Nephron progenitor cell (in vitro differentiated cells): ENCODE measurements at regions not wholly inside any gene's neighbourhood (a gene's known extent, or its start where the extent isn't known, plus 50 kb on each side); places are given as distances from the start of the nearest gene placed in this dataset.
"Not testable (repeated sequence)": the region's sequence is repeated elsewhere in the genome, so short reads cannot be mapped to it uniquely, and the experiment has no call there.

Experiments used
- DNase-seq: peaks from one replicate; pipeline ENCODE4 v3.0.0; 2021
- H3K27ac Mint-ChIP-seq: 2 replicates; pipeline ENCODE4 v1.8.0; 2021; ENCODE audit warnings: mild to moderate bottlenecking, moderate library complexity, mixed read lengths
- H3K27me3 Mint-ChIP-seq: 2 replicates; pipeline ENCODE4 v1.8.0; 2021; ENCODE audit warnings: mild to moderate bottlenecking, low read depth, mixed read lengths; ENCODE audit not compliant: poor library complexity
- H3K36me3 Mint-ChIP-seq: 2 replicates; pipeline ENCODE4 v1.8.0; 2021; ENCODE audit warnings: low read depth, mixed read lengths
- H3K4me1 Mint-ChIP-seq: 2 replicates; pipeline ENCODE4 v1.8.0; 2021; ENCODE audit warnings: mixed read lengths
- H3K4me3 Mint-ChIP-seq: 2 replicates; pipeline ENCODE4 v1.8.0; 2021; ENCODE audit warnings: mild to moderate bottlenecking, moderate library complexity, mixed read lengths
- H3K9me3 Mint-ChIP-seq: 2 replicates; pipeline ENCODE4 v1.8.0; 2021; ENCODE audit warnings: mild to moderate bottlenecking, moderate library complexity, mixed read lengths
- TF ChIP-seq, protein P1 (sequence below): fragments of 200-600 bp; sonication (generic); IDR thresholded peaks from 2 replicates; pipeline ENCODE4 v1.5.0; 2021; ENCODE audit warnings: antibody characterized with exemption

DNA sequence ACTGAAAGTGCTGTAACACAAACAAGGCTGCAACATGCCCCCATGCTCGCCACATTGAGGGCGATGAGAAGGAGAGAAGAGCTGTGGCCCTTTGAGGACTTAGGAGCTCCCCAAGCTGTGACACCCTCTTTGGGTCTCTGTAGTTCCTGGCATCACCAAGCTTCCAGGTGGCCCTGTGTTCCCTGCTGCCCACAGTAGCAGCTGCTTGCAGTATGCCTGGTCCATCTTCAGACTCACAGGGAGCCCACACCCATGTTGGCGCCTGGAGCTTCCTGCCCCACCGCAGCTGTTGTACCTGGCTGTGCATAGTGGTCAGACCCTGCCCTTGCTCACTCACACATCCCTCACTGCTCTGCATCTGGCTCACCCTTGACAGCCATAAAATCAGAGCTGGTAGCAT lies 401.2 kb upstream of the NRG3 start:
- Mint-ChIP-seq H3K4me1 (no peaks in the 10 kb centered on the region), H3K4me3 (no peak overlapping the region), H3K36me3 (no peaks in the 10 kb centered on the region), H3K27me3 (no peaks in the 10 kb centered on the region), H3K27ac (no peak overlapping the region), H3K9me3 (peaks cover 8% of the 10 kb centered on the region)
- TF ChIP-seq, protein P1, sequence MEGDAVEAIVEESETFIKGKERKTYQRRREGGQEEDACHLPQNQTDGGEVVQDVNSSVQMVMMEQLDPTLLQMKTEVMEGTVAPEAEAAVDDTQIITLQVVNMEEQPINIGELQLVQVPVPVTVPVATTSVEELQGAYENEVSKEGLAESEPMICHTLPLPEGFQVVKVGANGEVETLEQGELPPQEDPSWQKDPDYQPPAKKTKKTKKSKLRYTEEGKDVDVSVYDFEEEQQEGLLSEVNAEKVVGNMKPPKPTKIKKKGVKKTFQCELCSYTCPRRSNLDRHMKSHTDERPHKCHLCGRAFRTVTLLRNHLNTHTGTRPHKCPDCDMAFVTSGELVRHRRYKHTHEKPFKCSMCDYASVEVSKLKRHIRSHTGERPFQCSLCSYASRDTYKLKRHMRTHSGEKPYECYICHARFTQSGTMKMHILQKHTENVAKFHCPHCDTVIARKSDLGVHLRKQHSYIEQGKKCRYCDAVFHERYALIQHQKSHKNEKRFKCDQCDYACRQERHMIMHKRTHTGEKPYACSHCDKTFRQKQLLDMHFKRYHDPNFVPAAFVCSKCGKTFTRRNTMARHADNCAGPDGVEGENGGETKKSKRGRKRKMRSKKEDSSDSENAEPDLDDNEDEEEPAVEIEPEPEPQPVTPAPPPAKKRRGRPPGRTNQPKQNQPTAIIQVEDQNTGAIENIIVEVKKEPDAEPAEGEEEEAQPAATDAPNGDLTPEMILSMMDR = no peak
- DNase-seq = no peak

DNA sequence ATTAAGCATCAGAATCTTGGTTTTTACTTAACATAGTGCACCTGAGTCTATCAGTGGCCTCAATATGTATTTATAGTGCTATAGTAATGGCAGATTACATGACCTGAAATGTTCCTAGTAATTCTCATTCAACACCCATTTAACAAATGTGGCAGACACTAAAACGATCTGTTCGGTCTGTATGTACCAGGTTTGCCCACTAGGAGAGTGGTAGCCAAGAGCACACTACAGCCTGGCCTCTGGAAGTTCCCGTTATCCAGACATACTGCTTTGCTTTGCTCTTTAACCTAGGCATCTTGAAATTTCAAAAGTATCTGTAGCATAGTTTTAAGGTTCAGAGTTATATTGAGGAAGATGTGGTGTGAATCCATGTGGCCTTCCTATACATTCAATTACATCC lies 395.7 kb upstream of the NRG3 start:
- no peaks in the 10 kb centered on the region for H3K9me3 Mint-ChIP-seq
- H3K36me3 Mint-ChIP-seq = no peaks in the 10 kb centered on the region
- TF ChIP-seq, protein P1 = no peak
- H3K27me3 Mint-ChIP-seq = no peaks in the 10 kb centered on the region
- H3K27ac Mint-ChIP-seq = no peak overlapping the region
- no peaks in the 10 kb centered on the region for H3K4me1 Mint-ChIP-seq
- H3K4me3 Mint-ChIP-seq = no peak overlapping the region
- DNase-seq = no peak

DNA sequence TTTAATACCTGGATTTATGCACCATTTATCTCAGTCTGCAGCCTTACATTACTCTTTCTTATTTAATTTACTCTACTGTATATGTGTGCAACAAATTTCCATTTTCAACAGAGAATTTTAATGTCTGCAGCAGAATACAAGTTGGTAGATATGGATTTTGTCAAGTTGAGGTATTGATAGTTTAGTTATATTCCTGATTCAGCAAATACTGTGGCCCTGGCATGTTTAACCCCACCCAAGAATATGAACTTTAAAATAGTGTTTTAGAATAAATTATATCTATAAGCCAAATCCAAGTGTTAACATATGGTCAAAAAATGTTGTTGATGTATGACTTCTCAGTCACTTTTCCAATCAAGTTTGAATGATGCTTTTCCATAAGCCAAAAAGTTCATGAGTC lies 378.4 kb upstream of the NRG3 start:
- TF ChIP-seq, protein P1 = no peak
- no peak overlapping the region for H3K4me3 Mint-ChIP-seq
- no peaks in the 10 kb centered on the region for H3K9me3 Mint-ChIP-seq
- no peaks in the 10 kb centered on the region for H3K27me3 Mint-ChIP-seq
- no peak overlapping the region for H3K27ac Mint-ChIP-seq
- H3K36me3 Mint-ChIP-seq = no peaks in the 10 kb centered on the region
- no peaks in the 10 kb centered on the region for H3K4me1 Mint-ChIP-seq
- DNase-seq = no peak

DNA sequence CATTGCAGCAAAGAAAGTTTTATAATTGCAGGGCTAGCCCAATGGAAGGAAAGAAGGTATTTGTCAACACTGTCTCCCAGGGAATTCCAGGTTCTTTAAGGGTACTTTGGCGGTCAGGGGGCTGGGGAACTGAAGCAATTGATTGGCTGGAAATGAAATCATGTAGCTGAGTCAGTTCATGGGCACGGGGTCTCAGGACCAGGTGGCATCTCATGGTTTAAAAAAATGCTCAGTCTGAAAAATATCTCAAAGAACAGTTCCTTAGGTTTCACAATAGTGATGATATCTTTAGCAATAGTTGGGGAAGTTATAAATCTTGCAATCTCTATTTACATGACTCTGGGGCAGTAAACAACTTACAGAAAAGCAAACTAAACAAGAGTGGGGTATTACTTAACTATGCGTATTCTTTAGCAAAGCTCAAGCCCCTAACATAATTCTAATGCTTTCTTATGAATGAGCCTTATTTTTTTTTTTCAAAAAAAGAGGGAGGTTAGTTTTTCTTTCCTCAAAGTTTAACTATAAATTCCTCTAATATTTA lies 376.9 kb upstream of the NRG3 start:
- Mint-ChIP-seq H3K9me3 (peaks cover 8% of the 10 kb centered on the region), H3K4me3 (no peak overlapping the region), H3K27me3 (no peaks in the 10 kb centered on the region), H3K36me3 (no peaks in the 10 kb centered on the region), H3K4me1 (no peaks in the 10 kb centered on the region), H3K27ac (no peak overlapping the region)
- TF ChIP-seq, protein P1 = no peak
- no peak for DNase-seq

DNA sequence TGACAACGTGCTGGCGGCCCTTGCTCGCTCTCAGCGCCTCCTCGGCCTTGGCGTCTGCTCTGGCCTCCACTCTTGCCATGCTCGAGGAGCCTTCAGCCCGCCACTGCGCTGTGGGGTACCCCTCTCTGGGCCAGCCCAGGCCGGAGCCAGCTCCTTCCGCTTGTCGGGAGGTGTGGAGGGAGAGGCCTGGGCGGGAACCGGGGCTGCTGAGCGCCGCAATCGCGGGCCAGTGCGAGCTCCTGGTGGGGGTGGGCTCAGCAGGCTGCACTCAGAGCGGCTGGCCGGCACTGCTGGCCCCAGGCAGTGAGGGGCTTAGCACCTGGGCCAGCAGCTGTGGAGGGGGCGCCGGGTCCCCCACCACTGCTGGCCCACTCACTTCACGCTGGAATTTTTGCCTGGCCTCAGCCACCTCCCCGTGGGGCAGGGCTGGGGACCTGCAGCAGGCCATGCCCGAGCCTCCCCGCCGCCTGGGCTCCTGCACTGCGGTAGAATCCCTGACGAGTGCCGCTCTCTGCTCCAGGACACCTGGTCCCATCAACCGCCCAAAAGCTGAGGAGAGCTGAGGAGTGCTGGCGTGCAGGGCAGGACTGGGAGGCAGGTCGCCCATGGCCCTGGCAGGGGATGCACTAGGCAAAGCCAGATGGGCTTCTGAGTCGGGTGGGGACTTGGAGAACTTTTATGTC lies 372.2 kb upstream of the NRG3 start:
- Mint-ChIP-seq H3K27me3 (peaks cover 6% of the 10 kb centered on the region), H3K4me3 (no peak overlapping the region), H3K9me3 (peaks cover 40% of the 10 kb centered on the region), H3K36me3 (no peaks in the 10 kb centered on the region), H3K4me1 (no peaks in the 10 kb centered on the region), H3K27ac (no peak overlapping the region)
- no peak for DNase-seq
- TF ChIP-seq, protein P1 = no peak

DNA sequence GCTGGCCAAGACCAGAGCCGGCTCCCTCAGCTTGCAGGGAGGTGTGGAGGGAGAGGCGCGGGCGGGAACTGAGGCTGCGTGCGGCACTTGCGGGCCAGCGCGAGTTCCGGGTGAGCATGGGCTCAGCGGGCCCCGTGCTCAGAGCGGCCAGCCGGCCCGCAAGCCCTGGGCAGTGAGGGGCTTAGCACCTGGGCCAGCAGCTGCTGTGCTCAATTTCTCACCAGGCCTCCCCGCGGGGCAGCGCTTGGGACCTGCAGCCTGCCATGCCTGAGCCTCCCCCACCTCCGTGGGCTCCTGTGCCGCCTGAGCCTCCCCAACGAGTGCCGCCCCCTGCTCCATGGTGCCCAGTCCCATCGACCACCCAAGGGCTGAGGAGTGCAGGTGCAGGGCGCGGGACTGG lies 369.2 kb upstream of the NRG3 start:
- H3K4me3 Mint-ChIP-seq, H3K4me1 Mint-ChIP-seq, H3K36me3 Mint-ChIP-seq, DNase-seq, H3K27ac Mint-ChIP-seq, H3K27me3 Mint-ChIP-seq: not testable (repeated sequence)
- peaks cover 47% of the 10 kb centered on the region for H3K9me3 Mint-ChIP-seq
